ENCODE measurements at regions not wholly inside any gene's neighbourhood (a gene's known extent, or its start where the extent isn't known, plus 50 kb on each side); places are given as distances from the start of the nearest gene placed in this dataset.

DNA sequence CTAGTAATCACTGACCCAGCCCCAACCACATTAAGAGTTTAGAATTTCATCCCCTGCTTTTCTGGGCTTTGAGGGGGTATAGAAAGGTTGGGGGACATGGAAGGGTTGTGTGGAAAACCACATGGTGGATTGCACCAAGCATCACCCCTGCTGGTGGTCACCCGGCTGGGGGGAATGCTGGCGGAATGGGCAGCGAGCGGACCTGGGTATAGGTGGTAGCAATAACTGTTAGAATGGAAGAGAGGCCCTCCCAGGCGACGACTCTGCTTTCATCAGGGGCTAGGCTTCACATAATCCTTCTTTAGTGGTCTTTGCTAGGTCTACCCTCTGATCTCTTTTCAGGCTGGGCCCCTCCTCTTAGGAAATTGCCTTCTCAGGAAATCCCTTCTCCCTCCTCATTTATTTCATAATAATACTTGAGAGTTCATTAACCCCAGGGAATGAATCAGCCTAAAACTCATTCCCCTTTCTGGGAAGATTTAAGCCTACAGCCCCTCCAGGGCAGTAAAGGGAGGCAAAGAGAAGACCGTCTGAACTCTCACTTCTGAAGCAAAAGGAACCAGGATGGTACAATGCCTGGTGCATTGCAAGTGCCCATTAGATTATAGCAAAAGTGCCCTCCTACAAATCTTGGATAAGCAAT, 90.7 kb upstream of the LEP start:
- DNase-seq (ENCODE audit: low spot score), result no peak
- CTCF ChIA-PET (ENCODE audit: unreplicated experiment), result no interaction called here
- Histone ChIP-seq H2AFZ (ENCODE audit: low read length) (no peak overlapping the region), H4K20me1 (ENCODE audit: insufficient read depth, low read length) (no peaks in the 10 kb centered on the region), H3K9me3 (ENCODE audit: low read length) (no peaks in the 10 kb centered on the region), H3K9me2 (ENCODE audit: insufficient read depth, low read length) (no peaks in the 10 kb centered on the region), H3K27ac (ENCODE audit: low read depth, low read length, poor library complexity, severe bottlenecking) (no peak overlapping the region), H3K36me3 (ENCODE audit: insufficient read depth, low read length) (no peaks in the 10 kb centered on the region), H3K79me2 (ENCODE audit: insufficient read depth, low read depth, low read length) (no peaks in the 10 kb centered on the region), H3K4me3 (ENCODE audit: low read depth, low read length, poor library complexity, severe bottlenecking) (no peak overlapping the region), H3K4me2 (ENCODE audit: low read length) (no peak overlapping the region), H3K4me1 (ENCODE audit: insufficient read depth, low read length, poor library complexity, severe bottlenecking) (no peaks in the 10 kb centered on the region)
- no TSS peak for BruUV-seq (replicated peaks)
- TF ChIP-seq EZH2phosphoT487 (IDR thresholded peaks at IDR 0.05; ENCODE audit: borderline replicate concordance, low read depth, low read length), result no peak
- TF ChIP-seq, protein P1, sequence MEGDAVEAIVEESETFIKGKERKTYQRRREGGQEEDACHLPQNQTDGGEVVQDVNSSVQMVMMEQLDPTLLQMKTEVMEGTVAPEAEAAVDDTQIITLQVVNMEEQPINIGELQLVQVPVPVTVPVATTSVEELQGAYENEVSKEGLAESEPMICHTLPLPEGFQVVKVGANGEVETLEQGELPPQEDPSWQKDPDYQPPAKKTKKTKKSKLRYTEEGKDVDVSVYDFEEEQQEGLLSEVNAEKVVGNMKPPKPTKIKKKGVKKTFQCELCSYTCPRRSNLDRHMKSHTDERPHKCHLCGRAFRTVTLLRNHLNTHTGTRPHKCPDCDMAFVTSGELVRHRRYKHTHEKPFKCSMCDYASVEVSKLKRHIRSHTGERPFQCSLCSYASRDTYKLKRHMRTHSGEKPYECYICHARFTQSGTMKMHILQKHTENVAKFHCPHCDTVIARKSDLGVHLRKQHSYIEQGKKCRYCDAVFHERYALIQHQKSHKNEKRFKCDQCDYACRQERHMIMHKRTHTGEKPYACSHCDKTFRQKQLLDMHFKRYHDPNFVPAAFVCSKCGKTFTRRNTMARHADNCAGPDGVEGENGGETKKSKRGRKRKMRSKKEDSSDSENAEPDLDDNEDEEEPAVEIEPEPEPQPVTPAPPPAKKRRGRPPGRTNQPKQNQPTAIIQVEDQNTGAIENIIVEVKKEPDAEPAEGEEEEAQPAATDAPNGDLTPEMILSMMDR (conservative IDR thresholded peaks at IDR 0.05; ENCODE audit: low read length), result no peak
- intact Hi-C loops (cut with micrococcal nuclease; ENCODE audit: unreplicated experiment), result no loop called here
- POLR2A ChIA-PET, result no interaction called here

DNA sequence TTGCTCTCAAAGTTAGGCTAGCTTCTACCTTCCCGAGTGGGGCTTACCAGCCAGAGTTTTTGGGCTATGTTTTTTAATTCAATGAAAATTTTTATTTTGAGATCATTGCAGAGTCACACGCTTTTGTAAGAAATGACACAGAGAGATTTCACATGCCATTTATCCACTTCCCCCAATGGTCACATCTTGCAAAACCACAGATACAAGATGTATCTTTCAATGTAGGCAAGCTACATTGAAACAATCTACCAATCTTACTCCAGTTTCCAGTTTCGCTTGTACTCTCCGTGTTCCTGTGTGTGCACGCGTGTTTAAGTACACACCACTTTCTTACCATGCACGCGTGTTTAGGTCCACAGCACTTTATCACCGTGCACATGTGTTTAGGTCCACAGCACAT, 89.4 kb upstream of the LEP start:
- no peak overlapping the region for H3K27ac ChIP-seq (ENCODE audit: low read depth, low read length, poor library complexity, severe bottlenecking)
- no peak for TF ChIP-seq EZH2phosphoT487 (IDR thresholded peaks at IDR 0.05; ENCODE audit: borderline replicate concordance, low read depth, low read length)
- TF ChIP-seq, protein P1 (conservative IDR thresholded peaks at IDR 0.05; ENCODE audit: low read length), result no peak
- BruUV-seq (replicated peaks), result no TSS peak
- no peaks in the 10 kb centered on the region for H3K4me1 ChIP-seq (ENCODE audit: insufficient read depth, low read length, poor library complexity, severe bottlenecking)
- H3K4me3 ChIP-seq (ENCODE audit: low read depth, low read length, poor library complexity, severe bottlenecking), result no peak overlapping the region
- H3K36me3 ChIP-seq (ENCODE audit: insufficient read depth, low read length), result no peaks in the 10 kb centered on the region
- ChIA-PET POLR2A (interaction anchor here (1.0 kb wide), 1 partner anchor 31 kb away, joined by 3 read pairs; no protein-coding TSS in a partner anchor), CTCF (ENCODE audit: unreplicated experiment) (no interaction called here)
- no peaks in the 10 kb centered on the region for H3K9me3 ChIP-seq (ENCODE audit: low read length)
- no peaks in the 10 kb centered on the region for H4K20me1 ChIP-seq (ENCODE audit: insufficient read depth, low read length)
- intact Hi-C loops (cut with micrococcal nuclease; ENCODE audit: unreplicated experiment), result no loop called here
- no peaks in the 10 kb centered on the region for H3K79me2 ChIP-seq (ENCODE audit: insufficient read depth, low read depth, low read length)
- no peak overlapping the region for H2AFZ ChIP-seq (ENCODE audit: low read length)
- no peak overlapping the region for H3K4me2 ChIP-seq (ENCODE audit: low read length)
- H3K9me2 ChIP-seq (ENCODE audit: insufficient read depth, low read length), result no peaks in the 10 kb centered on the region
- DNase-seq (ENCODE audit: low spot score), result no peak

DNA sequence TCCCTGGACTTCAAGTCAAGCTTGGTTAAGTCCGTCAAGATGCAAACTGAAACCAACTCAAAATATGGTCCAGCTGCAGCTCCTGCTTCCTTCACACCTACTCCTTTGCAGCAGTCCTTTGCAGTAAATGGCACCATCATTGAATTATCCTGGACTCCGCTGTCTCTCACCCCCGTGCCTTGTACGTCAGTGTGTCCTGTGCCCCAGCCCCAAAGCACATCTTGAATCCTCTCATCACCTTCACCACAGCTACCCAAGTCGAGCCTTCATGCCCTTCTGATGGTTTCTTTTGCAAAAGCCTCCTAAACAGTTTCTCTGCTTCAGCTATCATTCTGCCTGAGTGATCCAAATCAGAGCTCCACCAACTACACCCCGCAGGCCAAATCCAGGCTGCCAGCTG, 88.4 kb upstream of the LEP start:
- ChIA-PET CTCF (ENCODE audit: unreplicated experiment) (no interaction called here), POLR2A (interaction anchor here (0.7 to 1.7 kb wide), 3 partner anchors 10 to 57 kb away, joined by 3 to 5 read pairs (median 3); no protein-coding TSS in a partner anchor)
- intact Hi-C loops (cut with micrococcal nuclease; ENCODE audit: unreplicated experiment), result no loop called here
- H3K36me3 ChIP-seq (ENCODE audit: insufficient read depth, low read length), result no peaks in the 10 kb centered on the region
- no peak overlapping the region for H3K4me3 ChIP-seq (ENCODE audit: low read depth, low read length, poor library complexity, severe bottlenecking)
- H3K9me3 ChIP-seq (ENCODE audit: low read length), result no peaks in the 10 kb centered on the region
- no peaks in the 10 kb centered on the region for H3K79me2 ChIP-seq (ENCODE audit: insufficient read depth, low read depth, low read length)
- no TSS peak for BruUV-seq (replicated peaks)
- H3K4me2 ChIP-seq (ENCODE audit: low read length), result no peak overlapping the region
- no peaks in the 10 kb centered on the region for H4K20me1 ChIP-seq (ENCODE audit: insufficient read depth, low read length)
- H3K27ac ChIP-seq (ENCODE audit: low read depth, low read length, poor library complexity, severe bottlenecking), result no peak overlapping the region
- DNase-seq (ENCODE audit: low spot score), result no peak
- H3K4me1 ChIP-seq (ENCODE audit: insufficient read depth, low read length, poor library complexity, severe bottlenecking), result no peaks in the 10 kb centered on the region
- no peak for TF ChIP-seq EZH2phosphoT487 (IDR thresholded peaks at IDR 0.05; ENCODE audit: borderline replicate concordance, low read depth, low read length)
- TF ChIP-seq, protein P1 (conservative IDR thresholded peaks at IDR 0.05; ENCODE audit: low read length), result no peak
- no peak overlapping the region for H2AFZ ChIP-seq (ENCODE audit: low read length)
- no peaks in the 10 kb centered on the region for H3K9me2 ChIP-seq (ENCODE audit: insufficient read depth, low read length)
